Neural progenitor cell (in vitro differentiated cells): ENCODE measurements at regions not wholly inside any gene's neighbourhood (a gene's known extent, or its start where the extent isn't known, plus 50 kb on each side); places are given as distances from the start of the nearest gene placed in this dataset.

ENCODE experiments used
- EZH2phosphoT487 ChIP-seq: fragments of 200-600 bp; sonication (generic); IDR thresholded peaks from 2 replicates; pipeline ENCODE4 v1.6.1; 2017; ENCODE audit warnings: antibody characterized with exemption
- TF ChIP-seq, protein P1 (sequence below): fragments of 200-600 bp; sonication (generic); IDR thresholded peaks from 2 replicates; pipeline ENCODE4 v1.5.1; 2017; ENCODE audit warnings: antibody characterized with exemption, mild to moderate bottlenecking

DNA sequence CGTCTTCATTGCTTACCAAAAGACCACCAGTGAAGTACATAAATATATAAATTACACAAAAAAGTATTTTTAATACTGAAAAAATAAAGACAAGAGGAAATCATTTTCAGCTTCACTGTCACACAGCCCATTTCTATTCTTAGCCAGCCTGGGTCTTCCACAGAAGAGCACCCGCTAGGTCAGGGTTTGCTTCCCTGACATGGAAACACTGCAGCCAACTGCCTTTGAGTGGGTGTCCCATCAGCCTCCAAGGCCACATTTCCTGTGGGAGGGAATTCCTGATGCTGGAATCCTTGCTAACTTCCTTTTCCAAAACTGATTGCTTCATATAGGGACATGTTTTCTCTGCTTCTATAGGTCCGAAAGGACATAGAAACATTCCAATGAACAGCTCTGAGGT, 137.8 kb upstream of the CAV2 start:
- TF ChIP-seq, protein P1, sequence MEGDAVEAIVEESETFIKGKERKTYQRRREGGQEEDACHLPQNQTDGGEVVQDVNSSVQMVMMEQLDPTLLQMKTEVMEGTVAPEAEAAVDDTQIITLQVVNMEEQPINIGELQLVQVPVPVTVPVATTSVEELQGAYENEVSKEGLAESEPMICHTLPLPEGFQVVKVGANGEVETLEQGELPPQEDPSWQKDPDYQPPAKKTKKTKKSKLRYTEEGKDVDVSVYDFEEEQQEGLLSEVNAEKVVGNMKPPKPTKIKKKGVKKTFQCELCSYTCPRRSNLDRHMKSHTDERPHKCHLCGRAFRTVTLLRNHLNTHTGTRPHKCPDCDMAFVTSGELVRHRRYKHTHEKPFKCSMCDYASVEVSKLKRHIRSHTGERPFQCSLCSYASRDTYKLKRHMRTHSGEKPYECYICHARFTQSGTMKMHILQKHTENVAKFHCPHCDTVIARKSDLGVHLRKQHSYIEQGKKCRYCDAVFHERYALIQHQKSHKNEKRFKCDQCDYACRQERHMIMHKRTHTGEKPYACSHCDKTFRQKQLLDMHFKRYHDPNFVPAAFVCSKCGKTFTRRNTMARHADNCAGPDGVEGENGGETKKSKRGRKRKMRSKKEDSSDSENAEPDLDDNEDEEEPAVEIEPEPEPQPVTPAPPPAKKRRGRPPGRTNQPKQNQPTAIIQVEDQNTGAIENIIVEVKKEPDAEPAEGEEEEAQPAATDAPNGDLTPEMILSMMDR, result no peak
- TF ChIP-seq EZH2phosphoT487, result no peak
